SK-N-DZ (cell line): ENCODE measurements at regions not wholly inside any gene's neighbourhood (a gene's known extent, or its start where the extent isn't known, plus 50 kb on each side); places are given as distances from the start of the nearest gene placed in this dataset.

Source experiments
- DNase-seq: peaks from one replicate; pipeline ENCODE4 v3.0.0-alpha.2; 2015; ENCODE audit warnings: low spot score

DNA sequence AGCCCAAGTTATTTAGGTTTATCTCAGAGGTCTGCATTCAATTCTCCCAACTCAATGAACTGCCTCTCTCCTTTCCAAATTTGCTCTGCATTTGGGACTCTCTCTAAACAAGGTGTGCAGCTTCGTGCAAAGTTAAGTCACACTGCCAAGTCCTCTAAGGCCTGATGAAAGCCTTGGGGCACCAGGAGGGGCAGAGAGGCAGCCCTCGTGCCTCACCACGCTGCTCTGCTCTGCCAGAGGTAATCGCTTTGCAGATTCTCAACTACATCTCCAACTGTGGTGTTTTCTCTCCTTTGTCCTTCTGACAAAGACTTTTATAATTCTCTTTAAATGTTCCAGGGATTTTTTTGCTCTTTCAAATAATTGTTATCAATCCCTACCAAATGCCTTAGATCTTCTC is 283.0 kb downstream of the MEIS1 start:
- no peak for DNase-seq

DNA sequence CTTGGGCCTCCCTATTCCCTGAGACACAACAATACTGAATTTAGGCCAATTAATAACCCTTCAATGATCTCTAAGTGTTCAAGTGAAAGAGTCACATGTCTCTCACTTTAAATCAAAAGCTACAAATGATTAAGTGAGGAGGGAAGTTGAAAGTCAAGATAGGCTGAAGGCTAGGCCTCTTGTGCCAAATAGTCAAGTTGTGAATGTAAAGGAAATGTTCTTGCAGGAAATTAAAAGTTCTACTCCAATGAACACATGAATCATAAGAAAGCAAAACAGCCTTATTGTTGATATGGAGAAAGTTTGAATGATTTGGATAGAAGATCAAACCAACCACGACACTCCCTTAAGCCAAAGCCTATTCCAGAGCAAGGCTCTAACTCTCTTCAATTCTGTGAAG is 286.9 kb downstream of the MEIS1 start:
- no peak for DNase-seq

DNA sequence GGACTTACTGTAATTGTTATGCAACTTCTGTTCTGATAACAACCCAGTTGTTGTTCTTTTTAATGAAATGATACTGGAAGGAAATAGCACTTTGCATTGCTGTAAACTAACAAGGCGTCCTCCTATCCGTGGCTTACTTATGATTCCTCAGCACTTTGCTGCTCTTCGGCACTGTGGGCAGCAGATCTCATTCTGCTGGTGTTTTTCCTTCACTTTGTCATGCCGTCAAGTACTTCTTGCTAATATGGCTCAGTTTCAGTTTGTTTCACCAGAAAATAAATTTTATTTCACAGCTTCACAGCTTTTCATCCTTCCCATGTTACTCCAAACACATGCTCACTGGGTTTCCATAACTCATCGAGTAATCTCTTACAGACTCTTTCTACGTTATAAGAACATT is 289.3 kb downstream of the MEIS1 start:
- DNase-seq = no peak

DNA sequence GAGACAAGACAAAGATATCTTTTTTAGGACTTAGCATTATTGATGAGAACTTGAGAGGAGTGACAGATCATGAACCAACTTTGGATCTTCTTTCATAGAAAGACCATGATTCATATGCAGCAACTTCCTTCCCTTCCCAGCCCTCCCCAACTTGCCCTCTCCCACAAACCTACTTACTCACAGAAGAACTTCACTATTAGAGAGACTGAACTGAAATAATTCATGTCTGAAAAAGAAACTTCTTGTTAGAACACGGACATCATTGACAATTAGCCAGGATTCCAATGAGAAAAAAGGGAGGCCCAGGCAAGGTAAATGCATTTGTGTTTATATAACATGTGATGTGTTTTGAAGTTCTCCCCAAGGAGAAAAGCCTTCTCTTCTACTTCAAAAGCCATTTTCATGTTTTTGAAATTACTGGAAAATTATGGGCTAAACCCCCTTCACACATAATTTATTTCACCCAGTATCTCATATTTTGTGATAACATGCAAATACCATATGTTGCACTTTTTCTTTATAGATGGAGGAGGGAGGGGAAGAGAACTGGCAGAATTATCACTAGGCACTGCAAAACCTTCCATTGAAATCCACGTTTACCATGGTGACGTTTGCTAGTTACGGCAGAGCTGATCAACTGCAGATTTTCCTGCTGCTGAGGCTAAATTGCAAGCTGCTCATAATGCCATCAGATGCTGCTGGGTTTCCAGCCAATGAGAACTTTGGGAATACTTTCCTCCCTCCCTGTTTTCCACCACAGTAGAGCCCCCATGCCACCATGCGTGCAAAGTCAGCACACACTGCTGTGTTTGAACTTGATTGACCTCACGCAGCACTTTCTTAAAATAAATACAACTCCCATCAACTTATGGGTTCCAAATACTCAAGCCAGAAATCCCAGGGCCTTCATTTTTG is 294.7 kb downstream of the MEIS1 start:
- no peak for DNase-seq

DNA sequence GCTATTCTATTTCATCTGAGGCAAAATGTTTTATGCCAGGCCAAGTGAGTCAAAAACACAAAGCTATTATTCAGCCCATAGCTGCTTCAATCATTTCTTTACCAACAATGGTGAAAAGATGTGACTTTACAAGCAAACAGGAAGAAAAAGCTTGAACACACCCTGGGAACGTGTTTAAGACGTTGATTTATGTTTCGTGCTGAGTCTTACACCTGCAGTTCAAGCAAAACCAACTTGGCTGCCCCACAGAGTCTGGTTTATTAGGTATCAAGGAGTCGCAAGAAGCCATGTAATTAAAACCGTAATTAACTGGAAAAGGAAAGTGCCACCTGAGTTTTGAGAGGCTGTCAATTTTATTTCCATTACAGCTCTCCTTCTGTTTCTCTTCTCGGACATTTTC is 295.5 kb downstream of the MEIS1 start:
- no peak for DNase-seq

DNA sequence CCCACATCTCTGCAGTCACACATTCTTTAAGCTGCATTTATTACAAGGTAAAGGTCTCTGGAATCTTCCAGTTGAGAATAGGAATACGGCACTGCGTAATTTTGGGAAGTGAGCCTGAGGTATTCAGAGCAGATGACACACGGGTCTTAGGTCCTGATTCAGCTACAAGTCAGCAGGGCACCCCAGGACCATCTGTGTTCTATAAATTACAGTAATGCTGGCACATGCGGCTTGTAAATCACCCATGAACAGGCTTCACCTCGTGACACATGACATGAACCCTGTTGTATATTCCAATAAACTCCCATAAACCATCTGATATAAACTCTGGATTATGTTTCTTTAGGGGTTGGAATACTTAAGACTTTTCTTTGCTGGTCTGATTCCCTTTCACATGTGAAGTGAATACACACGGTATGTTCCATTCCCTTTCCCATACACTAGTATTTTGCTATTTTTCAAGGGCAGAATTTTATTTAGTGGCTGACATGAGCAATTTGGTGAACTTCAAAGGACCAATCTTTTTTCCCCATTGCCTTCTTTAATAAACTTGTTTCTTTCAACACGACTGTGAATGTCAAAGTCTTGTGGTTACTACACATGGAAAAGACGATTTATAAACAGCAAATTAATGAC is 298.6 kb downstream of the MEIS1 start:
- DNase-seq = peak; percentile 4

DNA sequence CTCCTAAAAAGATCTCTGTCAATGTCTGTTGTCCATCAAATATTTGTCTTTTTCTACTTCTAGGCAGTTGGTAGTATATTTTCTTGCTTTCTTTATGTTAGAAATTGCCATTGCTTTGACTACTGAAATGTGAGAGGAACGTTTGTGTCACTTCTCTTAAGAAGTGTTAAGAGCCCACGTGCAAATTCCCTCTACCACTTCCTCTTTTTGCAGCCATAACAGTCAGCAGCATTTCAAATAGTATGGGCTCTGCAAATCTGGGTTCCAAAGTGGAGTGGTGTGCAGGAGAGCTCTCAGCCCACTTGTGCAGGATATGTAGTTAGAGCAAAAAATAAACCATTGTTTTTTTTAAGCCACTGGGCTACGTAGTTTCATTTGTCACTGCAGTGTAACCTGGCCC is 314.0 kb downstream of the MEIS1 start:
- no peak for DNase-seq

DNA sequence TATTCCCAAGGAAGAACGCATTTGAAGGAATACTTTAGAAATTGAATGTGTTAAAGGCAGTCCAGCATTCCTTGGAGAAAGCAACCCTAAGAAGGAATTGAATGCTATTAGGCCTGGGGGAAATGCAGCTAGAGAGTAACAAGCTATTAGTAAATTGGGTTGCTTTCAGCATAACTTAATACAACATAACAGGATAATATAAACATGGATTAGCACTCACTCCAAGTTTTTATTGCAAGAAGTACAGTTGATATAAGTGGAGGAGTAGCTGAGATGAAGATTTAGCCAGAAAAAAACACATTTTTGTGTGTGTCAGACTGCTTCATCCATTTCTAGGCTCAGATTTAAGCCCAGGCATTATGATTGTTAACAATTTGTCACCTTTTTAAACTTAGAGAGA is 314.6 kb downstream of the MEIS1 start:
- no peak for DNase-seq

DNA sequence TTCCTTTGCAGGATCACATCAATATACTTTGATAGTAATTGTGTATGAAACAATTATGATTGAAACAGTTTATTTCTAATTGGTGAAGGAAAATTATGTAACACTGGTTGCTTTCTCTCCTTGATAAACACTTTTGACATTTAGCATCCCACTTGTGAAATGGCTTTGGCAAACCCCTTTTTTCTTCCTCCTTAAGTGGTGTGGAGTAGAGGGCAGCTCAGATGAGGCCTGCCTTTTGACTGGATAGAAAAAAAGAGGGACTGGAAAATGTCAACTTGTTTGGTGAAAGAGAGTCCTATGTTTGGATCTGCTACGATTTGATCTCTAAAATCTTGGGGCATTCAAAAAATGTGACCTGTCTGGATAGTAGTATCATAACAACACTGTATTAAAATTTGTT is 318.3 kb downstream of the MEIS1 start:
- peak; percentile 51 for DNase-seq

DNA sequence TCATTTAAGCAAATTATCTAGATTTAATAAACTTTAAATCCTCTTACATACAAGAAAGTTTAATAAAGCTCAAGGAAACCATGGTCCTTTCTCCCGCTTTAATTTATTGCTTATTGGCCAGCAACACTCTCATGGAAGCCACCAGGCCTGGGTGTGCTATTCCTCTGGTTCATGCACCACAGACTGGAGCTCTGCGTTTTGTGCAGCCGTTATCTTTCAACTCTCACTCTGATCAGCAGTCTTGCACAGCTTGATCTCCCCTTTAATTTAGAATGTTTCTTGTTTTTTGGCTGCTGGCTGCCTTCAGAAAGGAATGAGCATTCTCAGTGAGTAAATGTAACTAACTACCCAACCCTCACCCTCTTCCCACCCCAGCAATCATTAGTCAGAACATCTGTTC is 318.7 kb downstream of the MEIS1 start:
- peak; percentile 62 for DNase-seq

DNA sequence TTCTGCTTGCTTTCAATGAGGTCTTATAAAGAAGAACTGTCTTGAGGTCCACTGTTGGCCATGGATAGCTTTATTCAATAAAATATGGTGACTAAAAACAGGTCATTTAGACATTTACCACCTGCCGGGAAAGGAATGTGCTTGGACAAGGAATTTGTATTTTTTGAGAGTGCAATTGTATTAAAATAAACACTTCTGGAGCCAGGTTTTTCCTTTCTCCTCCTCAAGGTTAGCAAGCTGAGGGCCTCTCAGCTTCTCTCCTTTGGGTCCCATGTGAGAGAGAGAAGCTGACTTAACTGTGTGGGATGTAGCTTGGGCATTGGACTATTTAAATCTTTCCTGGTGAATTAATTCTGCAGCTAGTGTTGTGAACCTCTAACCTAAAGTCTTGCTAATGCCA is 321.0 kb downstream of the MEIS1 start:
- DNase-seq = no peak

DNA sequence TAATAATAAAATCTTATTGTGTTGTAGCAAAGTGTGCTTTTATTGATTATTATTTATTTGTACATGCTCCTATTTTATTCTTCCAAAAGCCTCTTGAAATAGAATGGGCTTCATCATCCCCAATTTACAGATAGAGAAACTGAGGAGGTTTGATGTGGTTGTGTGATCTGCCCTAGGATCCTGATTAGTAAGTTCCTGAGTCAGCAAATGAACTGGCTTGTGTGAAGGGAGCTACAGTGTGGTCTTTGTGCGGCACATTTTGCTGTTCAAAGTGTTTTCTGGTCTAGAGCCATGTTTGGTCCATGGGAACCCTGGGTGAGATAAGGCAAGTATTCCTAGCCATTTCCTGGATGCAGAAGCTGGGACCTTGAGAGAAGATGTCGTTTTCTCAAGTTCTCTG is 326.9 kb downstream of the MEIS1 start:
- no peak for DNase-seq

DNA sequence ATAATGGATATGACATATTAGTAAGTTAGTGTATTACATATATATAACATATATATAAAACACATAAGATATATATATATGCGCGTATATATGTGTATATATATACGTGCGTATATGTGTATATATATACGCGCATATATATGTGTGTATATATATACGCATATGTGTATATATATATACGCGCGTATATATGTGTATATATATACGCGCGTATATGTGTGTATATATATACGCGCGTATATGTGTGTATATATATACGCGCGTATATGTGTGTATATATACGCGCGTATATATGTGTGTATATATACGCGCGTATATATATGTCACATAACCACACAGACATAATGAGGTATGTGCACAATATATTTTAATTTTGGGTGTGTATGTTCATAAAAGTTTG is 327.8 kb downstream of the MEIS1 start:
- DNase-seq = no peak

DNA sequence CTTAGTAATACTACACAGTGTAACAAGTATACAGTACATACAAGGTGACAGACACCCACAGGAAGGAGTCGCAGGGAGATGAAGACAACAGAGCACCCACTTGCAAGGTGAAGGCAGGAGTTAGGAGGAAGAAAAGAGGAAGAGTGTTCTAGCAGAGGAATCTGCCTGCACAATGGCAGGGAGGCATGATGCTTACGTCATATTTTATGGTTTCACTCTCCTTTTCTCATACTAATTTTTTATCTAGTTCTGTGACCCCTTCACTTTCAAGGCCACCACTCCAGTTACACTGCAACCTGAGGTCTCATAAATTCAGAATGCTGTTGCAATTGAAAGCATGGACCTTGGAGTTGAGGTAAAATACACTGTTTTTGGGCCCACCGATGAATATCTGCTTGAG is 331.7 kb downstream of the MEIS1 start:
- no peak for DNase-seq

DNA sequence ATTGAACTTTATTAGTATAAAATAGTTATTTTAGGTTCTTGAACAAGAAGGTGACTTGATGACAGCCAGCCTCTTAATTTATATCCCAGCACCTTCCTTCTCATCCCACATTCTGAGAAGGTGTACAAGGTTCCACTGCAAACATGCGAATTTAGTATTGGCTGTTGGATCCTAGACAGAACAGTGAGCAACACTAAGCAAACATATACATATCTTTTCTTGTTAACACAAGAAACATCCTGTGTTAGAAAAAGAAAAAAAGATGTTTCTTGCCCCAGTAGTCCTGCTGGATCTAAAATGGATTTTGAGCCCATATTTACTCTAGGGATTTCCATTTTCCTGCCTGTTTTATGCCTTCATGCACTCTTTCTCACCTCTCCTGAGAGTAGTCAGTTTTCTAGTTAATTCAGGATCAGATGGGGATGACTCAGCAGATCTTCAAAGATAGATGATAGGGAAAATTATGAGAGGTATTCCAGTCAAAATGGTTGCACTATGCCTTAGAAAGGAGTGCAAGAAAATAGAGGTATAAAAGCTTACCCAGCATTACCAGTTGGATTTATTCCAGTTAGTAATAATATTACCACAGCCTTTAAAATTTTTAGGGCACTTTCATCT is 336.5 kb downstream of the MEIS1 start:
- peak; percentile 10 for DNase-seq

DNA sequence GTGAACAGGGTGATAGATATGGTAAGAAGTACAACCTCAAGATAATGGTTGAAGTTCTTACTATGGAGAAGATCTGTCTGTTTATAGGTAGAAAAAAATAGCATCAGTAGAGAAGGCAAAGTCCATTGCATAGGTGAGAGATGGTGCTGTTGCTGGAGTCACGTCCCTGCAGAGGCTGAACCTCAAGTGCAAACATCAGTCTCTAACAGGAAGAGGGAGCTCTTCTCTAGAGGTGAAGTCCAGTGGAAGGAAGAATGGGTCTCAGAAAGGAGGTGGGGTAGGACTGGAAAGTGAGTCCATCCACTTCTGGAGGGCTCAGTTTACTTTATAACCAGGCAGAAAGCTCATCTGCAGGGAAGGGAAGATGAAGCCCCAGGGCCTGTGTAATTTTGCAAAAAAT is 337.7 kb downstream of the MEIS1 start:
- no peak for DNase-seq

DNA sequence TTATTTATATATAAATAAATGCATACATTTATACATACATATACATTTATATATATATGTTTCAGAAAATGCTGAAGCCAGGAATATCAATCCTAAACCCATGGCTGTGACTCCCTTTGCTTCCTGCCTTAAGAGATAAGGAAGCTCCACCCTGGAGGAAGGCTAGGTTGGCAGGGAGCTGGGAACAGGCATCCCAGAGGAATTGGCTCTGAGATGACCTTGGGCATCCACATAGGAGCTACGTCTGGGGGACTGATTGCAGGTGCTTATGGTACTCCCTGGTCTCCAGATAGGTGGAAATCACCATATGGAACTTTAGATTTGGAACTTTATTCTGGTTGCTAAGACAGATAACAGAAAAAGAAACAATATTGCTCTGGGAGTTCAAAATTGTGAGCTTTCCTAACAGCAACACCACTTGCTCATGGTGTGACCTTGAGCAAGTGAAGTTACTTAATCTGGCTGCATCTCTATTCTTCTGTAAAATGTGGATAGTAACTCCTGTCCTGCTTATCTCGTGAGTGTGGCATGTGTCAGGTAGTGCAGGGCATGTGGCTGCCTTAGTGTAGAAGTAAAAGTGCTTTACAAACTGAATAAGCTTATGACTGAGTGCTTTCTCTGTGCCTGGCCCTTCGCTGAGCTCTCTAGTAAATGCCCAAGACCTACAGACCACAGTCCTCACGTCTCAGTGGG is 341.0 kb downstream of the MEIS1 start:
- no peak for DNase-seq

DNA sequence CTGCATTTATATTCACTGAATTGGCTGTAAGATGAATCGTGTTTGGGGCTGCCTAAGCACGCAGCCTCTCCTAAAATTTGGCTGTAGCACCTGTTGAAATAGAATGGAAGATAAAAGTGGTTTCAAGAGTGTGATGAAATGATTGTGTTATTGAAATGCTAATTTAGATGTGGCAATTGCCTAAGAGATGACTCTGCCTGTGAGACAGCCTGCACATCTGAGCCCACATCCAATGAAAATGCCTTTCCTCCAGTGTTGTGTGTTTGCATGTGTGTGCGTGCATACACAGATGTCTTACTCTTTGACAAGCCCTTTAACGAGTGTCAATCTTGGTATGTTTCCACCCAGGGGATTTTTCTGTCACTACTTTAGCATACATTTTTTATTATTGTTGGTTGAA is 346.9 kb downstream of the MEIS1 start:
- no peak for DNase-seq

DNA sequence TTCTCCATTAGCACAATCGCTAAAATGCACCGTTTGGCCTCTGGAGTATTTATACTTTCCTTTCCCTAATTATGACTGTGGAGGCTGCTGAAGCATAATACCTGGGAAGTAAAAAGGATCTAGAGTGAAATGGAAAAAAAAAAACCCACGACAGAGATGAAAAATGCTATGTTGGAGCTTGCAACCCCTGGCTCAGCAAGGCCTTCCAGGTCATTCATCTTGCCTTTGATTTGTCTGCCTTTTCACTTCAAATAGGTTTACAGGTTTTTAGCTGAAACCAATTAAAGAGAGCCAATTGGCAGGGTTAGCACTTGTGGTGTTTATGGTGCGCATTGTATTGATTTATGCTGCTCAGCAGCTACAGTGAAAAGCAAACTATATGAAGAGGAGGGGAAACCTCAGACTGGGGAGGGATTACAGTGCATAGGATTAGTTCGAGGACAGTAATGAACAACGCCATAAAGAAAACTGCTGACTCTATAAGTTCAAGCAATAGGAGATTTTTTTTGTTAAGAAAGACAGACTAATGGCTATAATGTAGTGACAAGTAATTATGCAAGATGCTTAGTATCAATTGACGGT is 347.9 kb downstream of the MEIS1 start:
- DNase-seq = no peak

DNA sequence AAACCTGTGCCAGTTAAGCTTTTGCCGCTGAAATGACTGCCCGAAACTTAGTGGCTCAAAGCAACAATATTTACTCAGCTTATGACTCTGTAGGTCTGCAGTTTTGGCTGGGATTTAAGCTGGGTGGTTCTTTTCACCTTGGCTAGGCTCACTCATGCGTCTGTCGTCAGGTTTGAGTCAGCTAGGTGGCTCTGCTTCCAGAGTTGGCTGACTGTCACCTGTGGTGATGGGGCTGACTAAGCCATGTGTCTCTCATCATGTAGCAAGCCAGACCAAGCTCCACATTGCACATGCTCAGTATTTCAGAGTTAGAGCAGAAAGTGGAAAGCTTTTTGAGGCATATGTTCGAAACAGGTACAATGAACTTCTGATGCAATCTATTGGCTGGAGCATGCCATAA is 354.8 kb downstream of the MEIS1 start:
- DNase-seq = no peak

DNA sequence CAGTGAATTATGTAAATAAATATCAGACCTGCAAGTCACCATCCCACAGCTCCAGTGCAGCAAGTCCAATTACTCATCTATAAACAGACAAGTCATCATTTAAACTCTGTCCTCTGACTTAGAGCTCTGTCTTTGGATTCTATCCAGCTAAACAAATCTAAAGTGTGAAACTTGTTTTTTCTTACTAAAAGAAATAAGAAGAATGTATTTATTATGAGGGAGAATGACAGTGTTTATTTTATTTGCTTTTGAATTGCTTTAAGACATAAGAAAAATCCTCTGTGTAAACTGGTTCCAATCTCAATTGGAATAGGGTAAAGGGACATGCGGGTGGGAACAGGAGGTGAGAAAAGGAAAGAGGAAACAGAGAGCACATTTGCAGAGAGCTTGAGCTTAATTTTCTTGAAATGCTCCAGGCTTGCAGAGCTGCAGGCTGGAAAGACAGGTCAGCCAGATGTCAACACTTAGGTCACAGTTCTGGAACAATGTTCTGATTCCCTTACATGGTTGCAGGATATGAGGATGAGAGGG is 355.8 kb downstream of the MEIS1 start:
- peak; percentile 12 for DNase-seq

DNA sequence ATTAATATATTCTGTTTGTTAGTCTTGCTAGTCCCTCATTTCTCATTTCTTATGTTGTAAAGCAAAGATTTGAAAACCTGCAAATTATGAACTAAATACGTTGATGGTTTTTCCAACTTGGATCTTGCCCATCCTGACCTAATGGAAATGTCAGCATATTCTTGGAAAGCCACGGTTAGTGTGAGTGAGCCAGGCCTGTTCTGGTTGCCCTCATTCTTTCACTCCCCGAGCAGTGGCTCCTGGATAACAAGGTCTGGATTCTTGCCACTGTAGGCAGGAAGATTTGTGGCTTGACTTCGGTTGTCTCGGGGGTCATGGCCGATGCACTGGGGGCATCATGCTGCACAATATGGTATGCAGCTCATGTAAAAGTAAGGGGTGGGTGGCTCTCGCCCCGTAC is 359.1 kb downstream of the MEIS1 start:
- DNase-seq = peak; percentile 29
